Epidermal melanocyte (primary cell): ENCODE measurements at regions not wholly inside any gene's neighbourhood (a gene's known extent, or its start where the extent isn't known, plus 50 kb on each side); places are given as distances from the start of the nearest gene placed in this dataset.

Experiments
- DNase-seq: peaks from one replicate; pipeline ENCODE4 v3.0.0; 2011; ENCODE audit warnings: low spot score; ENCODE audit not compliant: insufficient read length

- DNase-seq, result no peak
These were observed 244.5 kb downstream of the DDX3Y start for GRCh38 chrY:13149148-13149547.

- no peak for DNase-seq
These were observed 263.0 kb downstream of the DDX3Y start for GRCh38 chrY:13167698-13168097.

- no peak for DNase-seq
These were observed 263.6 kb downstream of the DDX3Y start for GRCh38 chrY:13168257-13168656.
